K562 (cell line): ENCODE measurements at regions not wholly inside any gene's neighbourhood (a gene's known extent, or its start where the extent isn't known, plus 50 kb on each side); places are given as distances from the start of the nearest gene placed in this dataset.

Experiments
- ATAC-seq: fragments of 200-7000 bp; cut with Tn5 transposase; 3 replicates; pipeline ENCODE4 v1.9.1; 2020; ENCODE audit warnings: moderate library complexity
- BruUV-seq: library from RNA; stranded (reverse); fragments of 400-500 nt; replicated peaks from 2 replicates; lab custom pipeline; 2021; lab: Mats Ljungman, UMichigan
- CTCF ChIA-PET: fragments of 300-600 bp; formaldehyde crosslinking; extraction: SDS; loops from one replicate; lab custom pipeline; 2021; ENCODE audit warnings: low intra/inter-chr PET ratio; lab: Yijun Ruan, JAX
- POLR2A ChIA-PET: fragments of 300-600, 350-650 bp; sonication (Branson Sonifier 250); formaldehyde crosslinking; extraction: SDS; loops from one replicate; lab custom pipeline; 2021; ENCODE audit warnings: antibody characterized with exemption, inconsistent platforms; lab: Yijun Ruan, JAX
- DNase-seq, 4 experiments: peaks; one replicate each; pipeline versions ENCODE4 v3.0.0 to v3.0.0-alpha.2; 2011 to 2018; ENCODE audit warnings: low spot score in 3 of 4, mixed read lengths in 3 of 4; ENCODE audit errors: extremely low read depth in 1 of 4
- FAIRE-seq: peaks from 2 replicates; lab custom pipeline; 2011; peaks lifted over from hg19 to GRCh38; lab: Jason Lieb, UNC
- H2AFZ ChIP-seq: 2 replicates; pipeline ENCODE4 v1.6.0; 2011; ENCODE audit warnings: low read depth, low read length, control low read depth, inconsistent platforms
- H3K27ac ChIP-seq: fragments of 200-600 bp; 3 replicates; pipeline ENCODE4 v1.8.0; 2011; ENCODE audit warnings: low read depth, mild to moderate bottlenecking, control low read depth, inconsistent platforms, low read length, moderate library complexity, mixed read lengths; ENCODE audit errors: extremely low read depth
- H3K27me3 ChIP-seq, 2 experiments: fragments of 300-600 bp in 1 of 2; 2 replicates in 1 of 2; 3 replicates in 1 of 2; pipeline versions ENCODE4 v1.6.0 to v1.8.0; 2011; ENCODE audit warnings: inconsistent platforms in 2 of 2, low read length in 2 of 2, mild to moderate bottlenecking in 1 of 2, mixed read lengths in 1 of 2, moderate library complexity in 1 of 2; ENCODE audit not compliant: control insufficient read depth in 2 of 2, insufficient read depth in 2 of 2
- H3K36me3 ChIP-seq: fragments of 300-600 bp; 3 replicates; pipeline ENCODE4 v1.8.0; 2011; ENCODE audit warnings: mild to moderate bottlenecking, low read length, inconsistent platforms; ENCODE audit not compliant: control insufficient read depth, insufficient read depth
- H3K4me1 ChIP-seq, 2 experiments: fragments of 200-600 bp in 1 of 2; replicated peaks in 1 of 2; 2 replicates in 1 of 2; 3 replicates in 1 of 2; pipeline versions ENCODE4 v1.5.1 to v1.8.0; 2011; ENCODE audit warnings: inconsistent platforms in 2 of 2, low read length in 2 of 2, mild to moderate bottlenecking in 1 of 2, mixed read lengths in 1 of 2, moderate library complexity in 1 of 2; ENCODE audit not compliant: control insufficient read depth in 2 of 2, insufficient read depth in 2 of 2
- H3K4me2 ChIP-seq: 2 replicates; pipeline ENCODE4 v1.6.1; 2011; ENCODE audit warnings: low read length, control low read depth, inconsistent platforms, mixed read lengths; ENCODE audit not compliant: insufficient read depth
- H3K4me3 ChIP-seq: fragments of 200-600 bp; sonication (generic), shearing (Covaris generic); 2 replicates; pipeline ENCODE4 v1.5.1; 2016; ENCODE audit warnings: control low read depth, inconsistent platforms
- H3K79me2 ChIP-seq: fragments of 200-600 bp; 3 replicates; pipeline ENCODE4 v1.8.0; 2011; ENCODE audit warnings: low read length, inconsistent platforms; ENCODE audit not compliant: control insufficient read depth, insufficient read depth
- H3K9ac ChIP-seq, 2 experiments: 2 replicates each; pipeline versions ENCODE4 v1.6.0 to v1.6.1; 2011; ENCODE audit warnings: low read depth in 2 of 2, low read length in 2 of 2, control low read depth in 1 of 2, inconsistent platforms in 1 of 2, mild to moderate bottlenecking in 1 of 2, mixed read lengths in 1 of 2; ENCODE audit not compliant: insufficient read depth in 1 of 2
- H3K9me1 ChIP-seq: one replicate; pipeline ENCODE4 v1.6.0; 2011; ENCODE audit warnings: inconsistent platforms, mild to moderate bottlenecking, low read length, moderate library complexity; ENCODE audit not compliant: control insufficient read depth, insufficient read depth
- H3K9me3 ChIP-seq: replicated peaks from 2 replicates; pipeline ENCODE4 v1.5.1; 2011; ENCODE audit warnings: low read depth, low read length, inconsistent platforms; ENCODE audit not compliant: control insufficient read depth, insufficient read depth
- H4K20me1 ChIP-seq: replicated peaks from 2 replicates; pipeline ENCODE4 v1.6.1; 2011; ENCODE audit warnings: low read length, inconsistent platforms, mixed read lengths; ENCODE audit not compliant: control insufficient read depth, insufficient read depth
- CREBBP ChIP-seq: IDR thresholded peaks from one replicate; pipeline ENCODE4 v1.6.1; 2012; ENCODE audit warnings: low read depth, mild to moderate bottlenecking, control low read depth, inconsistent platforms, low read length
- ESRRA ChIP-seq: fragments of 450-650 bp; IDR thresholded peaks from 2 replicates; pipeline ENCODE4 v1.6.1; 2014; ENCODE audit warnings: low read depth, mild to moderate bottlenecking, moderate library complexity, borderline replicate concordance
- KLF6 ChIP-seq: fragments of 250-450 bp; sonication (Bioruptor Pico); IDR thresholded peaks from 2 replicates; pipeline ENCODE4 v1.4.0; 2020; ENCODE audit warnings: mild to moderate bottlenecking, moderate library complexity, borderline replicate concordance
- MEF2D ChIP-seq: conservative IDR thresholded peaks from 2 replicates; pipeline ENCODE4 v1.6.1; 2016; ENCODE audit warnings: low read depth, missing genetic modification characterization, missing compliant biosample characterization
- MYC ChIP-seq, 2 experiments: fragments of 250-450 bp in 1 of 2; sonication (Bioruptor Pico) in 1 of 2; IDR thresholded peaks; 2 replicates each; pipeline versions ENCODE4 v1.5.1 to v1.6.1; 2012 to 2021; ENCODE audit warnings: low read depth in 2 of 2, borderline replicate concordance in 1 of 2, improper control_type of control experiment in 1 of 2, low read length in 1 of 2, mild to moderate bottlenecking in 1 of 2, moderate library complexity in 1 of 2
- NCOA1 ChIP-seq: fragments of 450-650 bp; IDR thresholded peaks from 2 replicates; pipeline ENCODE4 v1.6.1; 2016; ENCODE audit warnings: low read depth
- OTX1 ChIP-seq: fragments of 450-650 bp; formaldehyde crosslinking; IDR thresholded peaks from 2 replicates; pipeline ENCODE4 v1.4.0; 2022; ENCODE audit warnings: mild to moderate bottlenecking
- PCBP2 ChIP-seq: fragments of 200-400 bp; formaldehyde crosslinking; IDR thresholded peaks from 2 replicates; pipeline ENCODE4 v1.6.1; 2018; ENCODE audit warnings: low read length, low read depth, mild to moderate bottlenecking, moderate library complexity; ENCODE audit not compliant: poor library complexity, severe bottlenecking
- RFX1 ChIP-seq: fragments of 450-650 bp; IDR thresholded peaks from 2 replicates; pipeline ENCODE4 v1.6.1; 2016; ENCODE audit warnings: mild to moderate bottlenecking, moderate library complexity
- SAFB ChIP-seq: fragments of 200-400 bp; formaldehyde crosslinking; IDR thresholded peaks from 2 replicates; pipeline ENCODE4 v1.6.1; 2017; ENCODE audit warnings: low read depth, low read length, borderline replicate concordance
- SMARCA4 ChIP-seq: fragments of 450-650 bp; IDR thresholded peaks from 2 replicates; pipeline ENCODE4 v1.6.1; 2016
- TRIM28 ChIP-seq: fragments of 450-650 bp; IDR thresholded peaks from 2 replicates; pipeline ENCODE4 v1.6.1; 2017
- ZNF277 ChIP-seq: fragments of 250-450 bp; sonication (Bioruptor Pico); IDR thresholded peaks from 2 replicates; pipeline ENCODE4 v1.8.0; 2022; ENCODE audit warnings: inconsistent platforms, mild to moderate bottlenecking, moderate library complexity, borderline replicate concordance
- WGBS: fragments of 100-300 bp; shearing (Covaris generic); methylation state at CpG from one replicate; pipeline ENCODE4 v1.1.6; 2016; ENCODE audit warnings: low coverage, mixed read lengths; ENCODE audit not compliant: insufficient coverage; ENCODE audit errors: missing lambda C conversion rate; 5-methylcytosine and 5-hydroxymethylcytosine counted together
- in situ Hi-C: fragments of 300-500 bp; cut with MboI; formaldehyde crosslinking; loops from 4 replicates; pipeline ENCODE4 v1.15.0; 2018; ENCODE audit warnings: inconsistent platforms, mixed read lengths
- intact Hi-C: fragments of 100-400 bp; cut with micrococcal nuclease; formaldehyde crosslinking; loops from 2 replicates; pipeline ENCODE4 v1.14.2; 2022

- no TSS peak for BruUV-seq
- Histone ChIP-seq H3K9ac (no peak overlapping the region), H4K20me1 (no peaks in the 10 kb centered on the region), H3K27me3 (no peaks in the 10 kb centered on the region; a peak in 1 of 5 replicates), H3K4me1 (no peaks in the 10 kb centered on the region), H3K4me2 (no peak overlapping the region), H3K9me1 (no peaks in the 10 kb centered on the region), H3K4me3 (no peak overlapping the region), H3K79me2 (no peaks in the 10 kb centered on the region), H2AFZ (no peak overlapping the region), H3K27ac (no peak overlapping the region), H3K9me3 (no peaks in the 10 kb centered on the region), H3K36me3 (no peaks in the 10 kb centered on the region)
- DNase-seq: no peak
- no peak for FAIRE-seq
- in situ Hi-C loops: no loop called here
- ChIA-PET POLR2A (no interaction called here), CTCF (no interaction called here)
- ATAC-seq: no peak
- TF ChIP-seq TRIM28 (no peak), ZNF277 (CRISPR knock-in tag) (no peak), SAFB (no peak), PCBP2 (no peak), RFX1 (no peak), CREBBP (no peak), KLF6 (CRISPR knock-in tag) (no peak), MEF2D (tag) (no peak), MYC (IDR thresholded peaks at IDR 0.05; ENCODE audit: low read depth, low read length) (no peak), MYC (CRISPR knock-in tag; IDR thresholded peaks at IDR 0.05; ENCODE audit: borderline replicate concordance, low read depth) (no peak), OTX1 (no peak), ESRRA (no peak), NCOA1 (no peak), SMARCA4 (no peak)
- TF ChIP-seq, all 486 proteins: peak for 0
- 2% methylated on average over 13 of the region's 13 CpGs for WGBS
- intact Hi-C loops: no loop called here
Observed at GRCh38 chr4:188268131-188268908, 129.1 kb downstream of the TRIML1 start.
